Loucy (cell line): ENCODE measurements at regions not wholly inside any gene's neighbourhood (a gene's known extent, or its start where the extent isn't known, plus 50 kb on each side); places are given as distances from the start of the nearest gene placed in this dataset.

Source experiments
- H2AFZ ChIP-seq: fragments of 200-600 bp; sonication (generic); 2 replicates; pipeline ENCODE4 v1.6.0; 2016; ENCODE audit warnings: antibody characterized with exemption, mild to moderate bottlenecking, low read length, moderate library complexity
- H3F3A ChIP-seq: fragments of 200-600 bp; 2 replicates; pipeline ENCODE4 v1.6.0; 2016; ENCODE audit warnings: antibody characterized with exemption, low read depth, mild to moderate bottlenecking
- H3K27me3 ChIP-seq: fragments of 200-600 bp; sonication (generic); 2 replicates; pipeline ENCODE4 v1.6.1; 2014; ENCODE audit warnings: low read length, mild to moderate bottlenecking; ENCODE audit not compliant: insufficient read depth, poor library complexity, severe bottlenecking
- H3K36me3 ChIP-seq: fragments of 200-600 bp; sonication (generic); 2 replicates; pipeline ENCODE4 v1.6.1; 2016; ENCODE audit warnings: low read length; ENCODE audit not compliant: insufficient read depth
- H3K4me1 ChIP-seq: fragments of 200-600 bp; sonication (generic); 2 replicates; pipeline ENCODE4 v1.5.1; 2014; ENCODE audit warnings: low read length, mild to moderate bottlenecking; ENCODE audit not compliant: insufficient read depth, poor library complexity, severe bottlenecking
- H3K4me2 ChIP-seq: fragments of 200-600 bp; sonication (generic); 2 replicates; pipeline ENCODE4 v1.6.0; 2014; ENCODE audit warnings: antibody characterized with exemption, low read length, low read depth, mild to moderate bottlenecking; ENCODE audit not compliant: poor library complexity, severe bottlenecking
- H3K4me3 ChIP-seq: fragments of 200-600 bp; sonication (generic); 2 replicates; pipeline ENCODE4 v1.5.1; 2014; ENCODE audit warnings: low read length, mild to moderate bottlenecking, mixed read lengths; ENCODE audit not compliant: poor library complexity, severe bottlenecking
- H3K79me2 ChIP-seq: fragments of 200-600 bp; sonication (generic); 2 replicates; pipeline ENCODE4 v1.6.1; 2014; ENCODE audit warnings: low read length; ENCODE audit not compliant: insufficient read depth
- H3K9ac ChIP-seq: fragments of 200-600 bp; sonication (generic); 2 replicates; pipeline ENCODE4 v1.6.0; 2014; ENCODE audit warnings: mild to moderate bottlenecking, low read depth, low read length, moderate library complexity; ENCODE audit not compliant: poor library complexity, severe bottlenecking
- H3K9me2 ChIP-seq: fragments of 200-600 bp; sonication (generic); replicated peaks from 2 replicates; pipeline ENCODE4 v1.6.1; 2016; ENCODE audit warnings: low read depth, low read length, mixed read lengths
- H3K9me3 ChIP-seq: fragments of 200-600 bp; sonication (generic); 2 replicates; pipeline ENCODE4 v1.6.1; 2014; ENCODE audit warnings: mild to moderate bottlenecking, antibody characterized with exemption, low read length, low read depth; ENCODE audit not compliant: insufficient read depth
- H4K20me1 ChIP-seq: fragments of 200-600 bp; sonication (generic); 2 replicates; pipeline ENCODE4 v1.6.0; 2014; ENCODE audit warnings: antibody characterized with exemption, low read length, mild to moderate bottlenecking; ENCODE audit not compliant: insufficient read depth, poor library complexity, severe bottlenecking
- CTCF ChIP-seq: fragments of 200-600 bp; sonication (generic); conservative IDR thresholded peaks from 2 replicates; pipeline ENCODE4 v1.5.1; 2014; ENCODE audit warnings: mild to moderate bottlenecking, antibody characterized with exemption, low read length
- EZH2phosphoT487 ChIP-seq: fragments of 200-600 bp; IDR thresholded peaks from 2 replicates; pipeline ENCODE4 v1.6.1; 2018; ENCODE audit warnings: antibody characterized with exemption, mild to moderate bottlenecking, moderate library complexity, borderline replicate concordance

GRCh38 chr21:17101696-17102095, 411.1 kb upstream of the CXADR start:
- no peak overlapping the region for H3K9ac ChIP-seq
- no peaks in the 10 kb centered on the region for H3K36me3 ChIP-seq
- peaks cover 8% of the 10 kb centered on the region; the same call in 1 of the 2 replicates for H3K9me3 ChIP-seq
- no peaks in the 10 kb centered on the region for H3K9me2 ChIP-seq
- TF ChIP-seq CTCF, result no peak
- TF ChIP-seq EZH2phosphoT487, result no peak
- H3F3A ChIP-seq, result no peaks in the 10 kb centered on the region
- no peaks in the 10 kb centered on the region for H3K79me2 ChIP-seq
- no peaks in the 10 kb centered on the region for H3K4me1 ChIP-seq
- H2AFZ ChIP-seq, result no peak overlapping the region
- H3K27me3 ChIP-seq, result no peaks in the 10 kb centered on the region
- no peaks in the 10 kb centered on the region for H4K20me1 ChIP-seq
- no peak overlapping the region for H3K4me3 ChIP-seq
- H3K4me2 ChIP-seq, result no peak overlapping the region

- Histone ChIP-seq H3K79me2 (no peaks in the 10 kb centered on the region), H3K4me3 (no peak overlapping the region), H3K9ac (no peak overlapping the region), H3K9me2 (no peaks in the 10 kb centered on the region), H3K4me2 (no peak overlapping the region), H3K36me3 (no peaks in the 10 kb centered on the region), H3K9me3 (peaks cover 8% of the 10 kb centered on the region; the same call in 1 of the 2 replicates), H3K4me1 (no peaks in the 10 kb centered on the region), H3F3A (no peaks in the 10 kb centered on the region), H2AFZ (no peak overlapping the region), H4K20me1 (no peaks in the 10 kb centered on the region), H3K27me3 (no peaks in the 10 kb centered on the region)
- TF ChIP-seq EZH2phosphoT487, result no peak
- no peak for TF ChIP-seq CTCF
Measured at GRCh38 chr21:17105932-17106331, 406.9 kb upstream of the CXADR start.

GRCh38 chr21:17114045-17114444, 398.8 kb upstream of the CXADR start:
- no peaks in the 10 kb centered on the region for H3K27me3 ChIP-seq
- TF ChIP-seq CTCF (no peak), EZH2phosphoT487 (no peak)
- H2AFZ ChIP-seq, result no peak overlapping the region
- no peaks in the 10 kb centered on the region for H3K9me2 ChIP-seq
- no peak overlapping the region for H3K4me2 ChIP-seq
- no peaks in the 10 kb centered on the region for H3K36me3 ChIP-seq
- H3K79me2 ChIP-seq, result no peaks in the 10 kb centered on the region
- no peak overlapping the region for H3K9ac ChIP-seq
- H3F3A ChIP-seq, result no peaks in the 10 kb centered on the region
- no peak overlapping the region for H3K4me3 ChIP-seq
- H4K20me1 ChIP-seq, result no peaks in the 10 kb centered on the region
- no peaks in the 10 kb centered on the region for H3K4me1 ChIP-seq
- H3K9me3 ChIP-seq, result no peaks in the 10 kb centered on the region; the same call in 1 of the 2 replicates
